ENCODE measurements at regions not wholly inside any gene's neighbourhood (a gene's known extent, or its start where the extent isn't known, plus 50 kb on each side); places are given as distances from the start of the nearest gene placed in this dataset.

DNA sequence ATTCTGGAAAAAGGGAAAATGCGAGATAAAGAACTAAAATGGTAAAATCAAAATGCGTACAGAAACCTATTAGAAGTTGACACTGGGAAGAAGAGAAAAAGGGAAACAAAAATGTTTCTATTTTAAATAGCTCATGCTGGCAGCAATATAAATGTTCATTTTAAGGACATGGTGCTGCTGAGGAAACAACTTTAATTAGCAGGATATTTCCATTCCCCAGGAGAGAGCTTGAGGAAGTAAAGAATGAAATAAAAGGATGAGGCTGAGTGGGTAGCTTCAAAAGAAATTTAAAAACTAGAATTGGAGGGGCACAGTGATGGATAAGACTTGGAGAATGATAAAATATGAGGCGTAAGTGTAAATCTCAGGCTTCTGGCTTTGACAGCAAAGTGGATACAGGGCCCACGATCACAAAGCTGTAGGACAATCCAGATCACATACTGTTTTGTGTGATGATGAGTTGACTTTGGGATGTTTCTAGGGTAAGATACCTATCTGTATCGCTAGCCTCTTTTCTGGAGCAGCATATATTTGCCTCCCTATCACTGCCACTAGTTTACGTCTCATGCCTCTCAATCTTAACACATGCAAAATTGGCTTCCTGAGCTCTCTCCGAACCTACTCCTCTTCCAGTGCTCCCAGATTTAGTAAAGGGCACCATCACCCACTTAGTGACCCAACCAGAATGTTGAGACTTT is 571.3 kb upstream of the MIR17HG start:
- TF ChIP-seq NANOG (IDR thresholded peaks at IDR 0.05; ENCODE audit: borderline replicate concordance), result no peak
- H3K4me3 ChIP-seq, result no peak overlapping the region
- no peak overlapping the region for H3K27ac Mint-ChIP-seq
- ATAC-seq (no peak), DNase-seq (ENCODE audit: low spot score) (no peak)
- H3K27me3 Mint-ChIP-seq (ENCODE audit: insufficient read depth, low read depth, poor library complexity), result no peaks in the 10 kb centered on the region
- H3K79me2 ChIP-seq (replicated peaks; ENCODE audit: insufficient read depth), result no peaks in the 10 kb centered on the region
- H3K9me3 Mint-ChIP-seq, result no peaks in the 10 kb centered on the region
- H3K27me3 ChIP-seq (ENCODE audit: insufficient read depth), result no peaks in the 10 kb centered on the region
- no peaks in the 10 kb centered on the region for H3K36me3 Mint-ChIP-seq (ENCODE audit: low read depth)
- H2AFZ ChIP-seq, result no peak overlapping the region
- H3F3A ChIP-seq (replicated peaks; ENCODE audit: low read depth), result no peaks in the 10 kb centered on the region
- H3K4me2 ChIP-seq, result no peak overlapping the region
- no peaks in the 10 kb centered on the region for H4K20me1 ChIP-seq (replicated peaks; ENCODE audit: insufficient read depth)
- no peaks in the 10 kb centered on the region for H3K9me2 ChIP-seq (ENCODE audit: insufficient read depth)
- H3K4me1 Mint-ChIP-seq, result peaks cover 33% of the 10 kb centered on the region
- no peak overlapping the region for H3K27ac ChIP-seq (ENCODE audit: low read depth)
- H3K36me3 ChIP-seq (ENCODE audit: insufficient read depth), result no peaks in the 10 kb centered on the region
- peaks cover 40% of the 10 kb centered on the region for H3K4me1 ChIP-seq (ENCODE audit: insufficient read depth)
- H3K4me3 Mint-ChIP-seq, result no peak overlapping the region

GRCh38 chr13:90783273-90783672 is 564.2 kb upstream of the MIR17HG start:
- Histone ChIP-seq H3K79me2 (replicated peaks; ENCODE audit: insufficient read depth) (no peaks in the 10 kb centered on the region), H2AFZ (no peak overlapping the region), H3K4me2 (no peak overlapping the region), H3K27ac (ENCODE audit: low read depth) (no peak overlapping the region), H3K27me3 (ENCODE audit: insufficient read depth) (no peaks in the 10 kb centered on the region), H3F3A (replicated peaks; ENCODE audit: low read depth) (no peaks in the 10 kb centered on the region), H3K36me3 (ENCODE audit: insufficient read depth) (no peaks in the 10 kb centered on the region), H3K4me1 (ENCODE audit: insufficient read depth) (peaks cover 9% of the 10 kb centered on the region), H4K20me1 (replicated peaks; ENCODE audit: insufficient read depth) (no peaks in the 10 kb centered on the region), H3K4me3 (no peak overlapping the region), H3K9me2 (ENCODE audit: insufficient read depth) (no peaks in the 10 kb centered on the region)
- ATAC-seq, result no peak
- Mint-ChIP-seq H3K4me1 (no peaks in the 10 kb centered on the region; the same call in 2 of the 3 replicates), H3K36me3 (ENCODE audit: low read depth) (no peaks in the 10 kb centered on the region), H3K27ac (no peak overlapping the region), H3K9me3 (no peaks in the 10 kb centered on the region; the same call in 2 of the 3 replicates), H3K4me3 (no peak overlapping the region), H3K27me3 (ENCODE audit: insufficient read depth, low read depth, poor library complexity) (peaks cover 3% of the 10 kb centered on the region)
- no peak for DNase-seq (ENCODE audit: low spot score)
- TF ChIP-seq REST (IDR thresholded peaks at IDR 0.05; ENCODE audit: unreplicated experiment) (no peak), POLR2AphosphoS5 (IDR thresholded peaks at IDR 0.05; ENCODE audit: low read depth) (no peak), NANOG (IDR thresholded peaks at IDR 0.05; ENCODE audit: borderline replicate concordance) (no peak), JUNB (IDR thresholded peaks at IDR 0.05; ENCODE audit: unreplicated experiment) (no peak), ZNF114 (CRISPR knock-in tag; IDR thresholded peaks at IDR 0.05) (no peak), EZH2phosphoT487 (IDR thresholded peaks at IDR 0.05; ENCODE audit: unreplicated experiment) (no peak), STAT1 (IDR thresholded peaks at IDR 0.05; ENCODE audit: unreplicated experiment) (no peak), EZH2 (IDR thresholded peaks at IDR 0.05; ENCODE audit: low read depth, unreplicated experiment) (no peak), ZNF331 (CRISPR knock-in tag; IDR thresholded peaks at IDR 0.05; ENCODE audit: low read depth) (no peak)
- TF ChIP-seq, protein P1, sequence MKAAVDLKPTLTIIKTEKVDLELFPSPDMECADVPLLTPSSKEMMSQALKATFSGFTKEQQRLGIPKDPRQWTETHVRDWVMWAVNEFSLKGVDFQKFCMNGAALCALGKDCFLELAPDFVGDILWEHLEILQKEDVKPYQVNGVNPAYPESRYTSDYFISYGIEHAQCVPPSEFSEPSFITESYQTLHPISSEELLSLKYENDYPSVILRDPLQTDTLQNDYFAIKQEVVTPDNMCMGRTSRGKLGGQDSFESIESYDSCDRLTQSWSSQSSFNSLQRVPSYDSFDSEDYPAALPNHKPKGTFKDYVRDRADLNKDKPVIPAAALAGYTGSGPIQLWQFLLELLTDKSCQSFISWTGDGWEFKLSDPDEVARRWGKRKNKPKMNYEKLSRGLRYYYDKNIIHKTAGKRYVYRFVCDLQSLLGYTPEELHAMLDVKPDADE (IDR thresholded peaks at IDR 0.05), result no peak
- TF ChIP-seq, protein P2, sequence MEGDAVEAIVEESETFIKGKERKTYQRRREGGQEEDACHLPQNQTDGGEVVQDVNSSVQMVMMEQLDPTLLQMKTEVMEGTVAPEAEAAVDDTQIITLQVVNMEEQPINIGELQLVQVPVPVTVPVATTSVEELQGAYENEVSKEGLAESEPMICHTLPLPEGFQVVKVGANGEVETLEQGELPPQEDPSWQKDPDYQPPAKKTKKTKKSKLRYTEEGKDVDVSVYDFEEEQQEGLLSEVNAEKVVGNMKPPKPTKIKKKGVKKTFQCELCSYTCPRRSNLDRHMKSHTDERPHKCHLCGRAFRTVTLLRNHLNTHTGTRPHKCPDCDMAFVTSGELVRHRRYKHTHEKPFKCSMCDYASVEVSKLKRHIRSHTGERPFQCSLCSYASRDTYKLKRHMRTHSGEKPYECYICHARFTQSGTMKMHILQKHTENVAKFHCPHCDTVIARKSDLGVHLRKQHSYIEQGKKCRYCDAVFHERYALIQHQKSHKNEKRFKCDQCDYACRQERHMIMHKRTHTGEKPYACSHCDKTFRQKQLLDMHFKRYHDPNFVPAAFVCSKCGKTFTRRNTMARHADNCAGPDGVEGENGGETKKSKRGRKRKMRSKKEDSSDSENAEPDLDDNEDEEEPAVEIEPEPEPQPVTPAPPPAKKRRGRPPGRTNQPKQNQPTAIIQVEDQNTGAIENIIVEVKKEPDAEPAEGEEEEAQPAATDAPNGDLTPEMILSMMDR (conservative IDR thresholded peaks at IDR 0.05; ENCODE audit: low read depth in 2 of 2), result no peak

Measured in GM23338 (cell line).